Panc1 (cell line): ENCODE measurements at regions not wholly inside any gene's neighbourhood (a gene's known extent, or its start where the extent isn't known, plus 50 kb on each side); places are given as distances from the start of the nearest gene placed in this dataset.

Experiments
- SIN3A ChIP-seq: IDR thresholded peaks from 2 replicates; pipeline ENCODE4 v1.6.1; 2012; ENCODE audit warnings: low read depth, mild to moderate bottlenecking, low read length, moderate library complexity, borderline replicate concordance; ENCODE audit not compliant: insufficient read depth
- TF ChIP-seq, protein P1 (sequence below): fragments of 450-650 bp; IDR thresholded peaks from 2 replicates; pipeline ENCODE4 v1.5.1; 2017; ENCODE audit warnings: mild to moderate bottlenecking

DNA sequence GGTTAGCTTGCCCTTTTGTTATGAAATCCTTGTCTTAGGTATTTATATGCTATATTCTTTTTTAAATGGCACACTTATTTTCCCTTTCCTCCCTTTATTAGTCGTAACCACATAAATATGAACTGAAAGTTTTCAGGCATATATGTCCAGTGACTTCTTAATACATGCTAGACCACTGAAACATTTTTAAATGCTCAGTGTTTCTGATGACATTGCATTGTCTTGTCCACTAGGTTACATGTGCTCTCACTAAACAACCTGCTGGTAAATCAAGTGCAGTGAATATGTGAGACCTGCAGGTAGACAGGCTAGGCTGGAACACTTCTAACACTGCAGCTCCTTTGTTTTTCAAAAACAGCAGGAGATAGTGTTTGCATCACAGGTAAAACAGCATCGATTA is 332.6 kb upstream of the DACH1 start:
- TF ChIP-seq, protein P1, sequence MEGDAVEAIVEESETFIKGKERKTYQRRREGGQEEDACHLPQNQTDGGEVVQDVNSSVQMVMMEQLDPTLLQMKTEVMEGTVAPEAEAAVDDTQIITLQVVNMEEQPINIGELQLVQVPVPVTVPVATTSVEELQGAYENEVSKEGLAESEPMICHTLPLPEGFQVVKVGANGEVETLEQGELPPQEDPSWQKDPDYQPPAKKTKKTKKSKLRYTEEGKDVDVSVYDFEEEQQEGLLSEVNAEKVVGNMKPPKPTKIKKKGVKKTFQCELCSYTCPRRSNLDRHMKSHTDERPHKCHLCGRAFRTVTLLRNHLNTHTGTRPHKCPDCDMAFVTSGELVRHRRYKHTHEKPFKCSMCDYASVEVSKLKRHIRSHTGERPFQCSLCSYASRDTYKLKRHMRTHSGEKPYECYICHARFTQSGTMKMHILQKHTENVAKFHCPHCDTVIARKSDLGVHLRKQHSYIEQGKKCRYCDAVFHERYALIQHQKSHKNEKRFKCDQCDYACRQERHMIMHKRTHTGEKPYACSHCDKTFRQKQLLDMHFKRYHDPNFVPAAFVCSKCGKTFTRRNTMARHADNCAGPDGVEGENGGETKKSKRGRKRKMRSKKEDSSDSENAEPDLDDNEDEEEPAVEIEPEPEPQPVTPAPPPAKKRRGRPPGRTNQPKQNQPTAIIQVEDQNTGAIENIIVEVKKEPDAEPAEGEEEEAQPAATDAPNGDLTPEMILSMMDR: no peak
- TF ChIP-seq SIN3A: no peak
